IMR-90 (cell line): ENCODE measurements at regions not wholly inside any gene's neighbourhood (a gene's known extent, or its start where the extent isn't known, plus 50 kb on each side); places are given as distances from the start of the nearest gene placed in this dataset.

Experiments used
- ATAC-seq: fragments of 200-7000 bp; cut with Tn5 transposase; 2 replicates; pipeline ENCODE4 v1.9.1; 2020; ENCODE audit warnings: low read depth, mild to moderate bottlenecking, moderate library complexity
- BruUV-seq: library from RNA; stranded (reverse); fragments of 400-500 nt; replicated peaks from 2 replicates; lab custom pipeline; 2021; lab: Mats Ljungman, UMichigan
- CTCF ChIA-PET: fragments of 300-600 bp; formaldehyde crosslinking; extraction: SDS; loops from one replicate; lab custom pipeline; 2021; ENCODE audit warnings: antibody characterized with exemption; lab: Yijun Ruan, JAX
- POLR2A ChIA-PET: fragments of 300-600 bp; sonication (Branson Sonifier 250); formaldehyde crosslinking; loops from one replicate; lab custom pipeline; 2022; ENCODE audit warnings: antibody characterized with exemption; ENCODE audit not compliant: unreplicated experiment; lab: Charles Lee
- DNase-seq: peaks from one replicate; pipeline ENCODE4 v3.0.0; 2013
- H2AFZ ChIP-seq: replicated peaks from 2 replicates; pipeline ENCODE3; 2013; ENCODE audit warnings: low read length, mild to moderate bottlenecking; ENCODE audit not compliant: poor library complexity
- H2AK5ac ChIP-seq: 2 replicates; pipeline ENCODE4 v1.6.1; 2013; ENCODE audit warnings: low read depth, low read length, inconsistent platforms
- H2AK9ac ChIP-seq: replicated peaks from 2 replicates; pipeline ENCODE3; 2013; ENCODE audit warnings: mild to moderate bottlenecking, low read depth, low read length, moderate library complexity; ENCODE audit not compliant: poor library complexity
- H2BK120ac ChIP-seq: 2 replicates; pipeline ENCODE4 v1.6.1; 2013; ENCODE audit warnings: low read depth, low read length, inconsistent platforms
- H2BK15ac ChIP-seq: 3 replicates; pipeline ENCODE4 v1.6.1; 2013; ENCODE audit warnings: low read depth, low read length, inconsistent platforms
- H2BK20ac ChIP-seq: 2 replicates; pipeline ENCODE4 v1.6.1; 2013; ENCODE audit warnings: low read depth, mild to moderate bottlenecking, inconsistent platforms, low read length, moderate library complexity
- H2BK5ac ChIP-seq: 2 replicates; pipeline ENCODE4 v1.6.1; 2013; ENCODE audit warnings: mild to moderate bottlenecking, low read depth, low read length, inconsistent platforms; ENCODE audit not compliant: poor library complexity, severe bottlenecking
- H3K14ac ChIP-seq: replicated peaks from 2 replicates; pipeline ENCODE4 v1.6.1; 2013; ENCODE audit warnings: low read depth, low read length, inconsistent platforms
- H3K18ac ChIP-seq: 2 replicates; pipeline ENCODE4 v1.6.1; 2013; ENCODE audit warnings: low read depth, low read length, control low read depth
- H3K23ac ChIP-seq: 2 replicates; pipeline ENCODE4 v1.6.1; 2013; ENCODE audit warnings: low read depth, low read length, inconsistent platforms
- H3K27ac ChIP-seq: 2 replicates; pipeline ENCODE4 v1.5.1; 2013; ENCODE audit warnings: mild to moderate bottlenecking, control low read depth, low read length; ENCODE audit not compliant: insufficient read depth
- H3K27me3 ChIP-seq: 2 replicates; pipeline ENCODE4 v1.6.1; 2013; ENCODE audit warnings: low read length; ENCODE audit not compliant: control insufficient read depth, insufficient read depth
- H3K36me3 ChIP-seq: 2 replicates; pipeline ENCODE4 v1.6.1; 2013; ENCODE audit warnings: low read length, mixed read lengths; ENCODE audit not compliant: control insufficient read depth, insufficient read depth
- H3K4ac ChIP-seq: 2 replicates; pipeline ENCODE4 v1.6.1; 2013; ENCODE audit warnings: low read depth, low read length, inconsistent platforms
- H3K4me1 ChIP-seq: 2 replicates; pipeline ENCODE4 v1.6.1; 2013; ENCODE audit warnings: low read length, mixed read lengths; ENCODE audit not compliant: control insufficient read depth, insufficient read depth
- H3K4me2 ChIP-seq: 2 replicates; pipeline ENCODE4 v1.6.1; 2013; ENCODE audit warnings: low read depth, mild to moderate bottlenecking, control low read depth, low read length, moderate library complexity
- H3K4me3 ChIP-seq: 2 replicates; pipeline ENCODE4 v1.5.1; 2013; ENCODE audit warnings: low read depth, mild to moderate bottlenecking, control low read depth, low read length, moderate library complexity; ENCODE audit not compliant: insufficient read depth
- H3K56ac ChIP-seq: 2 replicates; pipeline ENCODE4 v1.6.1; 2013; ENCODE audit warnings: low read length, inconsistent platforms; ENCODE audit not compliant: insufficient read depth; ENCODE audit errors: extremely low read depth
- H3K79me1 ChIP-seq, 2 experiments: 2 replicates each; pipeline ENCODE4 v1.6.1; 2013; ENCODE audit warnings: low read length in 2 of 2, inconsistent platforms in 1 of 2, low read depth in 1 of 2
- H3K9ac ChIP-seq: 2 replicates; pipeline ENCODE4 v1.6.1; 2013; ENCODE audit warnings: low read depth, low read length, control low read depth
- H3K9me1 ChIP-seq: 2 replicates; pipeline ENCODE4 v1.6.1; 2013; ENCODE audit warnings: low read length, inconsistent platforms; ENCODE audit not compliant: insufficient read depth
- H3K9me3 ChIP-seq: 2 replicates; pipeline ENCODE4 v1.6.1; 2013; ENCODE audit warnings: low read length; ENCODE audit not compliant: control insufficient read depth, insufficient read depth
- H4K20me1 ChIP-seq: 2 replicates; pipeline ENCODE4 v1.6.1; 2013; ENCODE audit warnings: low read length, inconsistent platforms; ENCODE audit not compliant: insufficient read depth
- H4K5ac ChIP-seq: 2 replicates; pipeline ENCODE4 v1.6.1; 2013; ENCODE audit warnings: mild to moderate bottlenecking, low read depth, low read length, control low read depth
- H4K8ac ChIP-seq, 2 experiments: 2 replicates each; pipeline ENCODE4 v1.6.1; 2013; ENCODE audit warnings: low read depth in 2 of 2, low read length in 2 of 2, control low read depth in 1 of 2, inconsistent platforms in 1 of 2
- H4K91ac ChIP-seq: 2 replicates; pipeline ENCODE4 v1.6.1; 2013; ENCODE audit warnings: low read depth, low read length, inconsistent platforms; ENCODE audit not compliant: insufficient read depth
- POLR2A ChIP-seq: IDR thresholded peaks from 2 replicates; pipeline ENCODE4 v1.6.1; 2012; ENCODE audit warnings: mild to moderate bottlenecking, low read depth, low read length
- WGBS, 2 experiments: methylation state at CpG; one replicate each; pipeline versions ENCODE4 v1.1.5 to v1.1.7; 2013; ENCODE audit warnings: missing lambda C conversion rate in 2 of 2; ENCODE audit not compliant: insufficient read length in 1 of 2; ENCODE audit errors: extremely low coverage in 2 of 2; 5-methylcytosine and 5-hydroxymethylcytosine counted together
- dilution Hi-C: fragments of 300-500 bp; cut with HindIII; formaldehyde crosslinking; loops from one replicate; pipeline ENCODE4 v1.14.3; 2018; ENCODE audit warnings: low sequenced_read_pairs; ENCODE audit not compliant: unreplicated experiment
- in situ Hi-C: fragments of 300-500 bp; cut with MboI; formaldehyde crosslinking; loops from 3 replicates; pipeline ENCODE4 v1.14.3; 2019; ENCODE audit warnings: low sequenced_read_pairs, inconsistent platforms, mixed read lengths
- intact Hi-C: fragments of 100-400 bp; cut with micrococcal nuclease; formaldehyde crosslinking; loops from 2 replicates; pipeline ENCODE4 v1.10.0; 2022

DNA sequence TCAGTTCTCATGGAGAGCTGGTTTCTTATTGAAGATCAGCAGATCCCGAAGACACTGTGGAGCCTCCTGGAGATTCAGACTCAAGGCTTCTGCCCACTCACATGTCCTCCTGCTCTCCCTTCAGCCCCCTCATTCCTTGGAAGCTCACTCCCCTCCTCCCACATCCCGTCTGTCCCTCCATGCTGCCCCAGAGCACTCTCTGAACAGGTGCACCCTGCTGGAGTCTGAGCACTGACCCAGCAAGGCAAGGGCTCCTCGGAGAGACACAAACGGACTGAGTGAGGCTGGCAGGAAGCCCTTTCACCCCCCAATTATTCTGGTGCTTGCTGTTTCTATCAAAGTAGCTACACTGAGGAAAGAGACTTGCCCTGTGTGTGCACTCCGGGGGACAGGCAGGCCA lies 374.0 kb downstream of the UQCRFS1 start:
- no peaks in the 10 kb centered on the region for H4K20me1 ChIP-seq
- DNase-seq (no peak), ATAC-seq (no peak)
- no peaks in the 10 kb centered on the region for H3K9me1 ChIP-seq
- H3K79me1 ChIP-seq: no peaks in the 10 kb centered on the region
- H2BK15ac ChIP-seq: no peak overlapping the region
- H3K14ac ChIP-seq: no peak overlapping the region
- no peak overlapping the region for H2AK9ac ChIP-seq
- H2BK120ac ChIP-seq: no peak overlapping the region
- no peak for TF ChIP-seq POLR2A
- no peak overlapping the region for H2AFZ ChIP-seq
- H3K36me3 ChIP-seq: no peaks in the 10 kb centered on the region
- H3K4me2 ChIP-seq: no peak overlapping the region
- no peak overlapping the region for H2BK20ac ChIP-seq
- dilution Hi-C loops: no loop called here
- H3K27me3 ChIP-seq: no peaks in the 10 kb centered on the region
- H3K56ac ChIP-seq: no peak overlapping the region
- H4K5ac ChIP-seq: no peak overlapping the region
- no peak overlapping the region for H4K8ac ChIP-seq
- intact Hi-C loops: no loop called here
- CTCF ChIA-PET: no interaction called here
- H3K9me3 ChIP-seq: no peaks in the 10 kb centered on the region; the same call in 1 of the 2 replicates
- POLR2A ChIA-PET: no interaction called here
- no peak overlapping the region for H4K91ac ChIP-seq
- no peak overlapping the region for H2AK5ac ChIP-seq
- no peak overlapping the region for H3K4me3 ChIP-seq
- H2BK5ac ChIP-seq: no peak overlapping the region
- no peak overlapping the region for H3K18ac ChIP-seq
- H3K23ac ChIP-seq: no peak overlapping the region
- no peak overlapping the region for H3K9ac ChIP-seq
- in situ Hi-C loops: no loop called here
- no peaks in the 10 kb centered on the region for H3K4me1 ChIP-seq
- H3K27ac ChIP-seq: no peak overlapping the region
- WGBS, 2 experiments: no CpG with 5 or more reads among the region's 5 CpGs
- H3K4ac ChIP-seq: no peak overlapping the region
- BruUV-seq: no TSS peak
